ENCODE measurements at regions not wholly inside any gene's neighbourhood (a gene's known extent, or its start where the extent isn't known, plus 50 kb on each side); places are given as distances from the start of the nearest gene placed in this dataset.

DNA sequence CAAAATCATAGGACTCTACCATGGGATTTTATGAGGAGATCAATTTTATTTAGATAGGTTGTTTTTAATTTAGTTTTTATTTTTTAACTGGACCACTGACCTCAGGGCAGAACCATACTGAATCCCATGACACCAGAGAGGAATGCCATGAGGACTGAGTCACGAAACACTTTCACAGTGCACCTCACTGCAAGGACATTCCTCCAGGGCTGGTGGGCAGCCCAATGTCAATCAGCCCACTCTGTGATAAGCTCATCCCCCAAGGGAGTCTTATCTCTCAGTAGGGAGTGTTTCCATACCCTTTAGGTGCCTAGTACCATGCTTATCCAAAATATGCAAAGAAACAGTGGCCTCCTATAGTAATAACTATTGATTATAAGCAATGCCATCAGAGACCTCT is 224.5 kb upstream of the CDH6 start:
- H3K27me3 ChIP-seq (ENCODE audit: control insufficient read depth, insufficient read depth, low read length) = no peaks in the 10 kb centered on the region
- DNase-seq (ENCODE audit: low read depth in 2 of 2) = peak in 1 of 2 donors; percentile 14

GRCh38 chr5:30960036-30960435 is 233.4 kb upstream of the CDH6 start:
- Histone ChIP-seq H3K4me1 (ENCODE audit: control insufficient read depth, extremely low read depth, insufficient read depth, low read length) (no peaks in the 10 kb centered on the region), H3K9me3 (ENCODE audit: control insufficient read depth, insufficient read depth, low read depth, low read length) (no peaks in the 10 kb centered on the region), H3K27me3 (ENCODE audit: control insufficient read depth, insufficient read depth, low read length) (no peaks in the 10 kb centered on the region), H2AFZ (ENCODE audit: low read length) (no peak overlapping the region), H3K4me3 (replicated peaks in 1 of 4; ENCODE audit: control extremely low read depth in 1 of 4, insufficient read depth in 1 of 4, low read depth in 3 of 4, low read length in 4 of 4) (no peak overlapping the region), H3K4me2 (ENCODE audit: extremely low read depth, insufficient read depth, low read length) (no peak overlapping the region), H3K36me3 (ENCODE audit: control insufficient read depth, insufficient read depth, low read length) (no peaks in the 10 kb centered on the region), H4K20me1 (ENCODE audit: control insufficient read depth, extremely low read depth, insufficient read depth, low read length) (no peaks in the 10 kb centered on the region), H3K9ac (ENCODE audit: insufficient read depth, low read length) (no peak overlapping the region), H3K27ac (ENCODE audit: insufficient read depth, low read length) (no peak overlapping the region), H3K79me2 (ENCODE audit: control insufficient read depth, insufficient read depth, low read length) (no peaks in the 10 kb centered on the region)
- DNase-seq (ENCODE audit: low read depth in 2 of 2) = no peak
- TF ChIP-seq, protein P1, sequence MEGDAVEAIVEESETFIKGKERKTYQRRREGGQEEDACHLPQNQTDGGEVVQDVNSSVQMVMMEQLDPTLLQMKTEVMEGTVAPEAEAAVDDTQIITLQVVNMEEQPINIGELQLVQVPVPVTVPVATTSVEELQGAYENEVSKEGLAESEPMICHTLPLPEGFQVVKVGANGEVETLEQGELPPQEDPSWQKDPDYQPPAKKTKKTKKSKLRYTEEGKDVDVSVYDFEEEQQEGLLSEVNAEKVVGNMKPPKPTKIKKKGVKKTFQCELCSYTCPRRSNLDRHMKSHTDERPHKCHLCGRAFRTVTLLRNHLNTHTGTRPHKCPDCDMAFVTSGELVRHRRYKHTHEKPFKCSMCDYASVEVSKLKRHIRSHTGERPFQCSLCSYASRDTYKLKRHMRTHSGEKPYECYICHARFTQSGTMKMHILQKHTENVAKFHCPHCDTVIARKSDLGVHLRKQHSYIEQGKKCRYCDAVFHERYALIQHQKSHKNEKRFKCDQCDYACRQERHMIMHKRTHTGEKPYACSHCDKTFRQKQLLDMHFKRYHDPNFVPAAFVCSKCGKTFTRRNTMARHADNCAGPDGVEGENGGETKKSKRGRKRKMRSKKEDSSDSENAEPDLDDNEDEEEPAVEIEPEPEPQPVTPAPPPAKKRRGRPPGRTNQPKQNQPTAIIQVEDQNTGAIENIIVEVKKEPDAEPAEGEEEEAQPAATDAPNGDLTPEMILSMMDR (conservative IDR thresholded peaks at IDR 0.05 in 1 of 2, IDR thresholded peaks at IDR 0.05 in 1 of 2; ENCODE audit: low read depth in 1 of 2, low read length in 2 of 2) = no peak
- TF ChIP-seq EZH2 (IDR thresholded peaks at IDR 0.05; ENCODE audit: low read length, missing control alignments) = no peak

More for the DNA sequence above, 224.5 kb upstream of the CDH6 start:
- Histone ChIP-seq H3K9me3 (ENCODE audit: control insufficient read depth, insufficient read depth, low read depth, low read length) (no peaks in the 10 kb centered on the region), H3K4me2 (ENCODE audit: extremely low read depth, insufficient read depth, low read length) (no peak overlapping the region), H3K4me1 (ENCODE audit: control insufficient read depth, extremely low read depth, insufficient read depth, low read length) (no peaks in the 10 kb centered on the region), H2AFZ (ENCODE audit: low read length) (no peak overlapping the region), H3K9ac (ENCODE audit: insufficient read depth, low read length) (no peak overlapping the region), H3K4me3 (replicated peaks in 1 of 4; ENCODE audit: control extremely low read depth in 1 of 4, insufficient read depth in 1 of 4, low read depth in 3 of 4, low read length in 4 of 4) (no peak overlapping the region), H3K36me3 (ENCODE audit: control insufficient read depth, insufficient read depth, low read length) (no peaks in the 10 kb centered on the region), H3K27ac (ENCODE audit: insufficient read depth, low read length) (no peak overlapping the region), H3K79me2 (ENCODE audit: control insufficient read depth, insufficient read depth, low read length) (no peaks in the 10 kb centered on the region), H4K20me1 (ENCODE audit: control insufficient read depth, extremely low read depth, insufficient read depth, low read length) (no peaks in the 10 kb centered on the region)
- TF ChIP-seq, protein P1 (conservative IDR thresholded peaks at IDR 0.05 in 1 of 2, IDR thresholded peaks at IDR 0.05 in 1 of 2; ENCODE audit: low read depth in 1 of 2, low read length in 2 of 2) = no peak
- TF ChIP-seq EZH2 (IDR thresholded peaks at IDR 0.05; ENCODE audit: low read length, missing control alignments) = no peak

DNA sequence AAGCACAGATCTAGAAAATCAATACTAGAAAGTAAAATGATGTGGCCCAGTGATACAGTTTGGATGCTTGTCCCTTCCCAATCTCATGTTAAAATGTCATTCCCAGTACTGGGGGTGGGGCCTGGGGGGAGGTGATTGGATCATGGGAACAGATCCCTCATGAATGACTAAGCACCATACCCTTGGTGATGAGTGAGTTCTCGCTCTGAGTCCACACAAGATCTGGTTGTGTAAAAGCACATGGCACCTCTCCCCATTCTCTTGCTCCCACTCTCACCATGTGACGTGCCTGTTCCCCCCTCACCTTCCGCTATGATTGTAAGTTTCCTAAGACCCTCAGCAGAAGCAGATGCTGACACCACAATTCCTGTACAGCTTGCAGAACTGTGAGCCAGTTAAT is 234.2 kb upstream of the CDH6 start:
- DNase-seq (ENCODE audit: low read depth in 2 of 2) = no peak
- no peak for TF ChIP-seq EZH2 (IDR thresholded peaks at IDR 0.05; ENCODE audit: low read length, missing control alignments)
- TF ChIP-seq, protein P1 (conservative IDR thresholded peaks at IDR 0.05 in 1 of 2, IDR thresholded peaks at IDR 0.05 in 1 of 2; ENCODE audit: low read depth in 1 of 2, low read length in 2 of 2) = no peak
- Histone ChIP-seq H3K9ac (ENCODE audit: insufficient read depth, low read length) (no peak overlapping the region), H2AFZ (ENCODE audit: low read length) (no peak overlapping the region), H3K36me3 (ENCODE audit: control insufficient read depth, insufficient read depth, low read length) (no peaks in the 10 kb centered on the region), H3K9me3 (ENCODE audit: control insufficient read depth, insufficient read depth, low read depth, low read length) (no peaks in the 10 kb centered on the region), H3K27me3 (ENCODE audit: control insufficient read depth, insufficient read depth, low read length) (no peaks in the 10 kb centered on the region), H3K4me3 (replicated peaks in 1 of 4; ENCODE audit: control extremely low read depth in 1 of 4, insufficient read depth in 1 of 4, low read depth in 3 of 4, low read length in 4 of 4) (no peak overlapping the region), H3K27ac (ENCODE audit: insufficient read depth, low read length) (no peak overlapping the region), H3K4me2 (ENCODE audit: extremely low read depth, insufficient read depth, low read length) (no peak overlapping the region), H4K20me1 (ENCODE audit: control insufficient read depth, extremely low read depth, insufficient read depth, low read length) (no peaks in the 10 kb centered on the region), H3K79me2 (ENCODE audit: control insufficient read depth, insufficient read depth, low read length) (no peaks in the 10 kb centered on the region), H3K4me1 (ENCODE audit: control insufficient read depth, extremely low read depth, insufficient read depth, low read length) (no peaks in the 10 kb centered on the region)

Measured in fibroblast of lung (primary cell).